Right lobe of liver (tissue), 4 donors: ENCODE measurements at regions not wholly inside any gene's neighbourhood (a gene's known extent, or its start where the extent isn't known, plus 50 kb on each side); places are given as distances from the start of the nearest gene placed in this dataset.

Source experiments
- POLR2A ChIP-seq: fragments of 450-650 bp; IDR thresholded peaks from one replicate; pipeline ENCODE4 v1.6.1; 2017; ENCODE audit warnings: antibody characterized with exemption, mild to moderate bottlenecking
- TF ChIP-seq, protein P1 (sequence below), 4 donors: fragments of 200-600 bp in 3 of 4; fragments of 450-650 bp in 1 of 4; IDR thresholded peaks; one replicate each; pipeline versions ENCODE4 v1.5.1 to v1.8.0; 2016 to 2022; ENCODE audit warnings: antibody characterized with exemption in 4 of 4, mild to moderate bottlenecking in 2 of 4
- donor health status: DM: no; HTN: no; CAD: no.
- donor health status: DM: no; HTN: no; CAD: no.
- donor health status: DM: no; HTN: yes; CAD: no.

- TF ChIP-seq, protein P1, sequence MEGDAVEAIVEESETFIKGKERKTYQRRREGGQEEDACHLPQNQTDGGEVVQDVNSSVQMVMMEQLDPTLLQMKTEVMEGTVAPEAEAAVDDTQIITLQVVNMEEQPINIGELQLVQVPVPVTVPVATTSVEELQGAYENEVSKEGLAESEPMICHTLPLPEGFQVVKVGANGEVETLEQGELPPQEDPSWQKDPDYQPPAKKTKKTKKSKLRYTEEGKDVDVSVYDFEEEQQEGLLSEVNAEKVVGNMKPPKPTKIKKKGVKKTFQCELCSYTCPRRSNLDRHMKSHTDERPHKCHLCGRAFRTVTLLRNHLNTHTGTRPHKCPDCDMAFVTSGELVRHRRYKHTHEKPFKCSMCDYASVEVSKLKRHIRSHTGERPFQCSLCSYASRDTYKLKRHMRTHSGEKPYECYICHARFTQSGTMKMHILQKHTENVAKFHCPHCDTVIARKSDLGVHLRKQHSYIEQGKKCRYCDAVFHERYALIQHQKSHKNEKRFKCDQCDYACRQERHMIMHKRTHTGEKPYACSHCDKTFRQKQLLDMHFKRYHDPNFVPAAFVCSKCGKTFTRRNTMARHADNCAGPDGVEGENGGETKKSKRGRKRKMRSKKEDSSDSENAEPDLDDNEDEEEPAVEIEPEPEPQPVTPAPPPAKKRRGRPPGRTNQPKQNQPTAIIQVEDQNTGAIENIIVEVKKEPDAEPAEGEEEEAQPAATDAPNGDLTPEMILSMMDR (IDR thresholded peaks at IDR 0.05): no peak
- no peak for TF ChIP-seq POLR2A
Observed at GRCh38 chr2:30323499-30323898, 92.2 kb downstream of the LBH start.
